ENCODE measurements at regions not wholly inside any gene's neighbourhood (a gene's known extent, or its start where the extent isn't known, plus 50 kb on each side); places are given as distances from the start of the nearest gene placed in this dataset.

DNA sequence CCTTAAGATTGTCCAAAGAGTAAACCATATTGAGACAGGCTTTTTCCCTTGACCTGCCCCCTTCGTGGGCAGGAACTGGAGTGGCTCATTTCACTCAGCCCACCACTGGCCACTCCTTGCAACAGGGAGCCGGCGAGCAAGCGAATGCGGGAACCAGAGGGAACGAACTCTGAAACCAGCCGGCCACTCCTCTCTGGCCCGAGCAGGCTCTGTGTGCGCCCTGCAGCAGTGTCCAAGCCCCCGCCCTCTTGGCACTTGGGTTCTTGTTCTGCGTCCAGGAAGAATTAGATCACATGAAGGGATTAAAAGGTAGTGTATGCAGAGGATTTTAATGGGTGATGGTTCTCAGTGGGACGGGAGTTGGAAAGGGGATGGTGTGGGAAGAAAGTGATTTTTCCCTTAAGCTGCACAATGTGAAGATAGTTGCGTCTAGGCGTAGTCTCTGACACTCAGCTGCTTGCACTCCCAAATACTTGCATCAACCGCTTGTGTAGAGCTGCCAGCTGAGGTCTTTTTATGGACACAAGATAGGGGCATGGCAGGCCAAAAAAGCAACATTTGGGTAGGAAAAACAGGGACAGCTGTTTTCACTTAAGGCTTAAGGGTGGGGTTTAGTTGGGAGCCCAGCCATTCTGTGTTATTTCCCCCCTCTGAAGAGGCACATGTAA lies 1209.7 kb upstream of the PCDH20 start:
- H3K9me1 ChIP-seq (replicated peaks; ENCODE audit: control insufficient read depth, extremely low read depth, insufficient read depth, low read length), result no peaks in the 10 kb centered on the region
- H3K4me1 ChIP-seq (ENCODE audit: control insufficient read depth, extremely low read depth, insufficient read depth, low read length), result no peaks in the 10 kb centered on the region
- H3K79me2 ChIP-seq (ENCODE audit: control insufficient read depth, insufficient read depth, low read length), result no peaks in the 10 kb centered on the region
- H3K9me3 ChIP-seq (replicated peaks; ENCODE audit: control insufficient read depth, insufficient read depth, low read length), result peaks cover 2% of the 10 kb centered on the region
- ChIA-PET CTCF (no interaction called here), POLR2A (no interaction called here)
- no TSS peak for BruUV-seq (replicated peaks)
- no peak for TF ChIP-seq POLR2AphosphoS5 (IDR thresholded peaks at IDR 0.05; ENCODE audit: insufficient read depth, low read depth, low read length)
- no peak for TF ChIP-seq JUN (IDR thresholded peaks at IDR 0.05; ENCODE audit: borderline replicate concordance, insufficient read depth, insufficient read length, low read depth)
- TF ChIP-seq FOS (IDR thresholded peaks at IDR 0.05; ENCODE audit: borderline replicate concordance, insufficient read depth, low read length), result no peak
- TF ChIP-seq POLR2A (IDR thresholded peaks at IDR 0.05; ENCODE audit: low read depth, low read length), result no peak
- no peak for TF ChIP-seq CTCF (IDR thresholded peaks at IDR 0.05; ENCODE audit: extremely low read depth in 1 of 2, insufficient read depth in 1 of 2, low read depth in 1 of 2, low read length in 2 of 2)
- no peak for TF ChIP-seq GATA2 (IDR thresholded peaks at IDR 0.05; ENCODE audit: insufficient read depth, insufficient read length, low read depth, low read length)
- no peak for TF ChIP-seq EZH2 (IDR thresholded peaks at IDR 0.05; ENCODE audit: borderline replicate concordance, low read depth, low read length, severe bottlenecking)
- TF ChIP-seq MAX (IDR thresholded peaks at IDR 0.05; ENCODE audit: insufficient read depth, insufficient read length), result no peak
- TF ChIP-seq MYC (IDR thresholded peaks at IDR 0.05; ENCODE audit: low read depth, low read length), result no peak
- H3K4me3 ChIP-seq (replicated peaks in 1 of 3; ENCODE audit: insufficient read depth in 1 of 3, low read depth in 1 of 3, low read length in 3 of 3), result no peak overlapping the region
- H3K9ac ChIP-seq (replicated peaks; ENCODE audit: extremely low read depth, insufficient read depth, low read length), result no peak overlapping the region
- intact Hi-C loops (cut with micrococcal nuclease), result no loop called here
- no peak for DNase-seq (ENCODE audit: low read depth, low spot score)
- FAIRE-seq, result no peak
- no peak overlapping the region for H2AFZ ChIP-seq (ENCODE audit: low read depth, low read length)
- no peaks in the 10 kb centered on the region for H4K20me1 ChIP-seq (replicated peaks; ENCODE audit: control insufficient read depth, extremely low read depth, insufficient read depth, low read length)
- H3K27ac ChIP-seq (ENCODE audit: insufficient read depth, low read depth, low read length), result no peak overlapping the region
- no peak overlapping the region for H3K4me2 ChIP-seq (ENCODE audit: insufficient read depth, low read length)
- H3K36me3 ChIP-seq (ENCODE audit: control insufficient read depth in 2 of 2, extremely low read depth in 1 of 2, insufficient read depth in 2 of 2, low read length in 2 of 2), result no peaks in the 10 kb centered on the region
- H3K27me3 ChIP-seq (ENCODE audit: control insufficient read depth in 2 of 2, insufficient read depth in 2 of 2, low read length in 2 of 2), result no peaks in the 10 kb centered on the region
- dilution Hi-C loops (cut with MboI; ENCODE audit: extremely low pct_ligation_motif_present, low sequenced_read_pairs), result no loop called here

Measured in endothelial cell of umbilical vein (primary cell).